HepG2 (cell line): ENCODE measurements at regions not wholly inside any gene's neighbourhood (a gene's known extent, or its start where the extent isn't known, plus 50 kb on each side); places are given as distances from the start of the nearest gene placed in this dataset.

Source experiments
- ATAC-seq: fragments of 200-7000 bp; cut with Tn5 transposase; 3 replicates; pipeline ENCODE4 v1.9.1; 2020; ENCODE audit warnings: mild to moderate bottlenecking, moderate library complexity
- BruUV-seq: library from RNA; stranded (reverse); fragments of 400-500 nt; replicated peaks from 2 replicates; lab custom pipeline; 2021; lab: Mats Ljungman, UMichigan
- CTCF ChIA-PET: fragments of 300-600 bp; formaldehyde crosslinking; extraction: SDS; loops from one replicate; lab custom pipeline; 2021; ENCODE audit warnings: low total read pairs, inconsistent platforms, low intra/inter-chr PET ratio; lab: Yijun Ruan, JAX
- POLR2A ChIA-PET: fragments of 350-600 bp; sonication (Branson Sonifier 250); formaldehyde crosslinking; loops from one replicate; lab custom pipeline; 2020; ENCODE audit warnings: antibody characterized with exemption, inconsistent platforms; lab: Yijun Ruan, JAX
- DNase-seq: peaks from one replicate; pipeline ENCODE4 v3.0.0-alpha.2; 2015; ENCODE audit warnings: low spot score
- FAIRE-seq: peaks from 3 replicates; lab custom pipeline; 2011; peaks lifted over from hg19 to GRCh38; lab: Jason Lieb, UNC
- H2AFZ ChIP-seq: one replicate; pipeline ENCODE4 v1.6.1; 2011; ENCODE audit warnings: low read length, inconsistent platforms
- H3K27ac ChIP-seq: fragments of 300-600 bp; 3 replicates; pipeline ENCODE4 v1.8.0; 2011; ENCODE audit warnings: mixed run types, mild to moderate bottlenecking, mixed read lengths, low read length, inconsistent platforms; ENCODE audit not compliant: insufficient read depth; ENCODE audit errors: extremely low read length
- H3K27me3 ChIP-seq, 2 experiments: fragments of 200-600 bp in 1 of 2; 2 replicates in 1 of 2; 3 replicates in 1 of 2; pipeline versions ENCODE4 v1.6.0 to v1.8.0; 2011; ENCODE audit warnings: low read length in 2 of 2, mild to moderate bottlenecking in 2 of 2, moderate library complexity in 2 of 2, inconsistent platforms in 1 of 2; ENCODE audit not compliant: insufficient read depth in 2 of 2, control insufficient read depth in 1 of 2
- H3K36me3 ChIP-seq, 2 experiments: fragments of 200-600 bp in 1 of 2; replicated peaks in 1 of 2; 2 replicates in 1 of 2; 3 replicates in 1 of 2; pipeline versions ENCODE4 v1.5.1 to v1.8.0; 2011; ENCODE audit warnings: low read length in 2 of 2, inconsistent platforms in 1 of 2; ENCODE audit not compliant: insufficient read depth in 2 of 2, control insufficient read depth in 1 of 2
- H3K4me1 ChIP-seq: 2 replicates; pipeline ENCODE4 v1.5.1; 2012; ENCODE audit warnings: low read length, inconsistent platforms; ENCODE audit not compliant: insufficient read depth
- H3K4me2 ChIP-seq: 2 replicates; pipeline ENCODE4 v1.6.0; 2011; ENCODE audit warnings: low read depth, low read length, inconsistent platforms
- H3K4me3 ChIP-seq, 3 experiments: fragments of 200-600 bp in 1 of 3; sonication (generic), shearing (Covaris generic) in 1 of 3; replicated peaks in 1 of 3; 2 replicates each; pipeline ENCODE4 v1.5.1; 2011 to 2016; ENCODE audit warnings: low read length in 3 of 3, inconsistent platforms in 2 of 3, low read depth in 2 of 3, mild to moderate bottlenecking in 2 of 3, control low read depth in 1 of 3, mixed read lengths in 1 of 3; ENCODE audit not compliant: insufficient read depth in 1 of 3
- H3K79me2 ChIP-seq: one replicate; pipeline ENCODE4 v1.6.1; 2011; ENCODE audit warnings: low read length, inconsistent platforms; ENCODE audit not compliant: insufficient read depth
- H3K9ac ChIP-seq: 2 replicates; pipeline ENCODE4 v1.6.0; 2011; ENCODE audit warnings: mild to moderate bottlenecking, low read depth, low read length, inconsistent platforms; ENCODE audit not compliant: insufficient read depth
- H3K9me3 ChIP-seq: 2 replicates; pipeline ENCODE4 v1.5.1; 2012; ENCODE audit warnings: mild to moderate bottlenecking, low read length
- H4K20me1 ChIP-seq: 2 replicates; pipeline ENCODE4 v1.6.0; 2011; ENCODE audit warnings: inconsistent platforms, mild to moderate bottlenecking, low read length, moderate library complexity; ENCODE audit not compliant: insufficient read depth
- FOXA1 ChIP-seq, 2 experiments: fragments of 450-650 bp in 1 of 2; sonication (generic) in 1 of 2; formaldehyde crosslinking in 1 of 2; IDR thresholded peaks; 2 replicates each; pipeline versions ENCODE4 v1.4.0 to v1.6.1; 2016 to 2020; ENCODE audit warnings: missing genetic modification reagents in 1 of 2
- POGZ ChIP-seq: sonication (generic); formaldehyde crosslinking; IDR thresholded peaks from 2 replicates; pipeline ENCODE4 v1.4.0; 2020; ENCODE audit warnings: mild to moderate bottlenecking, missing genetic modification reagents
- RFXANK ChIP-seq: IDR thresholded peaks from 2 replicates; pipeline ENCODE4 v1.6.1; 2016
- RNF2 ChIP-seq: fragments of 450-650 bp; conservative IDR thresholded peaks from 2 replicates; pipeline ENCODE4 v1.6.1; 2016; ENCODE audit warnings: low read depth
- ZFP37 ChIP-seq: sonication (generic); formaldehyde crosslinking; IDR thresholded peaks from 2 replicates; pipeline ENCODE4 v1.4.0; 2020; ENCODE audit warnings: missing genetic modification reagents, borderline replicate concordance
- ZFP82 ChIP-seq: sonication (generic); formaldehyde crosslinking; IDR thresholded peaks from 2 replicates; pipeline ENCODE4 v1.5.1; 2020; ENCODE audit warnings: mild to moderate bottlenecking, missing genetic modification reagents, borderline replicate concordance
- WGBS: methylation state at CpG from one replicate; pipeline ENCODE4 v1.1.6; 2017; ENCODE audit warnings: low lambda C conversion rate; 5-methylcytosine and 5-hydroxymethylcytosine counted together
- in situ Hi-C: cut with HindIII; loops from 2 replicates; pipeline ENCODE4 v1.10.0; 2017; ENCODE audit warnings: low pct_unique_long_range_greater_than_20kb; ENCODE audit not compliant: extremely low pct_ligation_motif_present
- intact Hi-C: fragments of 100-400 bp; cut with micrococcal nuclease; formaldehyde crosslinking; loops from one replicate; pipeline ENCODE4 v1.10.0; 2022; ENCODE audit not compliant: unreplicated experiment
- TF ChIP-seq, protein P1 (sequence below): sonication (generic); formaldehyde crosslinking; IDR thresholded peaks from 2 replicates; pipeline ENCODE4 v1.8.1; 2023; ENCODE audit warnings: mild to moderate bottlenecking, inconsistent platforms, moderate library complexity, missing genetic modification reagents, borderline replicate concordance
- TF ChIP-seq, protein P2 (sequence below): sonication (generic); formaldehyde crosslinking; IDR thresholded peaks from 2 replicates; pipeline ENCODE4 v1.8.0; 2022; ENCODE audit warnings: missing genetic modification reagents, mild to moderate bottlenecking, inconsistent platforms, borderline replicate concordance

DNA sequence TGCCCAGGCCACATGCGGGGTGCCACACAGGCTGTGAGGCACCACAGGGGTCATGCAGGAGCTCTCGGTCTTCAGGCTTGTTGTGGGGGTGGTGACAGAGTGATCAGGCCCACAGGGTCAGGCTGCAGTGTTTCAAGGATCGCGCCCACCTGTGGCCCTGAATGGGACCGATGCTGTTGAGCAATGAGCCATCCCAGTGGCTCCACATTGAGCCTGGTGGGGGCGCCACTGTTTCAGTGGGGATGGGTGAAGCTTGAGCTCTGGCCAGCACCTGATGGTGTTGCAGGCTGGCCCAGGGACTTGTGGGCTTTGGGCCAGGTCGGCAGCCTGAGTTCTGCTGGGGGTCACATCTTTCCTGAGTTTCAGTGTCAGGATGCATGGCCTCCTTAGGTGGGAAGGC is 230.1 kb downstream of the UBE3A start (continued):
- TF ChIP-seq FOXA1 (IDR thresholded peaks at IDR 0.05) (no peak), FOXA1 (CRISPR knock-in tag; IDR thresholded peaks at IDR 0.05) (no peak)

DNA sequence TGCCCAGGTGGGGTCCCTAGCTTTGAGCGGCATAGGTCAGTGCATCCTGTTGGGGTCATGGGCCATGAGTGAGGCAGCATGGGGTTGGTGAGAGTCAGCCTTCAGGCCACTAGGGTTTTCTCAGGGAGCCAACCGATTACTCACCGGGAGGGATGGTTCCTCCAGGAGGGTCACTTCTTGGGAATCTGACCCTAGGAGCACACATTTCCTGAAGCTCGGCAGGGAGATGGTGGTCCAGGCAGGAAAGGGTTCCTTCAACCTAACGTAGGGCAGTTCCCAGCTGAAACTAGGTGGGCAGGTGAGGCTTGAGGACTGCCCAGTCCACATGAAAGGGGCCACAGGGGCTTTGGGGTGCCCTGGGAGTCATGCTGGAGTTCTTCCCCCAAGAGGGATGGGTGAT is 218.0 kb downstream of the UBE3A start:
- POLR2A ChIA-PET, result no interaction called here
- Histone ChIP-seq H3K9me3 (peaks cover 100% of the 10 kb centered on the region), H3K27ac (no peak overlapping the region), H3K4me2 (no peak overlapping the region), H4K20me1 (no peaks in the 10 kb centered on the region), H3K36me3 (no peaks in the 10 kb centered on the region), H3K9ac (no peak overlapping the region), H3K4me3 (no peak overlapping the region), H2AFZ (no peak overlapping the region)
- DNase-seq (no peak), ATAC-seq (no peak), FAIRE-seq (no peak)
- in situ Hi-C loops, result no loop called here
- no TSS peak for BruUV-seq
- 30% methylated on average over 2 of the region's 5 CpGs for WGBS
- TF ChIP-seq ZFP37 (CRISPR knock-in tag), result no peak
- TF ChIP-seq POGZ (CRISPR knock-in tag), result no peak
- TF ChIP-seq, protein P1, sequence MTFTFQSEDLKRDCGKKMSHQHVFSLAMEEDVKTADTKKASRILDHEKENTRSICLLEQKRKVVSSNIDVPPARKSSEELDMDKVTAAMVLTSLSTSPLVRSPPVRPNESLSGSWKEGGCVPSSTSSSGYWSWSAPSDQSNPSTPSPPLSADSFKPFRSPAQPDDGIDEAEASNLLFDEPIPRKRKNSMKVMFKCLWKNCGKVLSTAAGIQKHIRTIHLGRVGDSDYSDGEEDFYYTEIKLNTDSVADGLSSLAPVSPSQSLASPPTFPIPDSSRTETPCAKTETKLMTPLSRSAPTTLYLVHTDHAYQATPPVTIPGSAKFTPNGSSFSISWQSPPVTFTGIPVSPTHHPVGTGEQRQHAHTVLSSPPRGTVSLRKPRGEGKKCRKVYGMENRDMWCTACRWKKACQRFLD, result no peak
- TF ChIP-seq, protein P2, sequence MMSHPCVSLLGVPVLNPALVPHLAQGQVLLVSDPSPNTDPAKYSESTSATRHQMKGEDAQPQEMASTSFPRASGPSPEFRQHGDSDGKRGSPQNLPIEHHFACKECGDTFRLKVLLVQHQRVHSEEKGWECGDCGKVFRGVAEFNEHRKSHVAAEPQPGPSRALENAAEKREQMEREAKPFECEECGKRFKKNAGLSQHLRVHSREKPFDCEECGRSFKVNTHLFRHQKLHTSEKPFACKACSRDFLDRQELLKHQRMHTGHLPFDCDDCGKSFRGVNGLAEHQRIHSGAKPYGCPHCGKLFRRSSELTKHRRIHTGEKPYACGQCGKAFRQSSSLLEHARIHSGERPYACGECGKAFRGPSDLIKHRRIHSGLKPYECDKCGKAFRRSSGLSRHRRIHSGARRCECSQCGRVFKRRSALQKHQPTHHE (CRISPR knock-in tag), result no peak
- TF ChIP-seq RFXANK, result no peak
- TF ChIP-seq ZFP82, result no peak
- TF ChIP-seq RNF2, result no peak
- TF ChIP-seq, all 625 proteins: peak for 0
- intact Hi-C loops, result no loop called here
- CTCF ChIA-PET, result no interaction called here
- H3K27me3 ChIP-seq, result no peaks in the 10 kb centered on the region
- H3K4me1 ChIP-seq, result no peaks in the 10 kb centered on the region
- no peaks in the 10 kb centered on the region for H3K79me2 ChIP-seq
